GM18505 (cell line): ENCODE measurements at regions not wholly inside any gene's neighbourhood (a gene's known extent, or its start where the extent isn't known, plus 50 kb on each side); places are given as distances from the start of the nearest gene placed in this dataset.

Experiments
- ATAC-seq: cut with Tn5 transposase; IDR thresholded peaks from one replicate; pipeline ENCODE4 v1.9.1; 2021; ENCODE audit not compliant: unreplicated experiment
- POLR2A ChIP-seq: IDR thresholded peaks from 4 replicates; pipeline ENCODE4 v1.6.1; 2011; ENCODE audit warnings: borderline replicate concordance; ENCODE audit not compliant: insufficient read depth, insufficient read length; ENCODE audit errors: extremely low read depth

- TF ChIP-seq POLR2A: no peak
- no peak for ATAC-seq
These were observed 116.7 kb upstream of the EGLN3 start for GRCh38 chr14:34067587-34067986.

- TF ChIP-seq POLR2A: no peak
- ATAC-seq: no peak
These were observed 115.0 kb upstream of the EGLN3 start for GRCh38 chr14:34065690-34066391.

- ATAC-seq: no peak
- no peak for TF ChIP-seq POLR2A
These were observed 114.4 kb upstream of the EGLN3 start for GRCh38 chr14:34065236-34065635.

GRCh38 chr14:34064349-34064748, 113.5 kb upstream of the EGLN3 start:
- no peak for TF ChIP-seq POLR2A
- no peak for ATAC-seq

- ATAC-seq: no peak
- no peak for TF ChIP-seq POLR2A
These were observed 112.7 kb upstream of the EGLN3 start for GRCh38 chr14:34063470-34064164.

- no peak for ATAC-seq
- TF ChIP-seq POLR2A: no peak
These were observed 112.2 kb upstream of the EGLN3 start for GRCh38 chr14:34063042-34063441.

GRCh38 chr14:34062353-34062973, 111.6 kb upstream of the EGLN3 start:
- no peak for TF ChIP-seq POLR2A
- no peak for ATAC-seq

GRCh38 chr14:34060651-34060999, 109.8 kb upstream of the EGLN3 start:
- no peak for TF ChIP-seq POLR2A
- ATAC-seq: peak; percentile 16

- peak; percentile 85 for ATAC-seq
- TF ChIP-seq POLR2A: peak; percentile 68
These were observed 109.2 kb upstream of the EGLN3 start for GRCh38 chr14:34059925-34060650.

GRCh38 chr14:34059037-34059924, 108.4 kb upstream of the EGLN3 start:
- no peak for TF ChIP-seq POLR2A
- no peak for ATAC-seq

- TF ChIP-seq POLR2A: no peak
- no peak for ATAC-seq
These were observed 107.6 kb upstream of the EGLN3 start for GRCh38 chr14:34058510-34058909.

GRCh38 chr14:34056046-34056445, 105.2 kb upstream of the EGLN3 start:
- ATAC-seq: no peak
- TF ChIP-seq POLR2A: no peak
